ENCODE measurements at regions not wholly inside any gene's neighbourhood (a gene's known extent, or its start where the extent isn't known, plus 50 kb on each side); places are given as distances from the start of the nearest gene placed in this dataset.
A peak's percentile ranks its signal among the peaks of the same experiment; 100 is the strongest.
"Not testable (repeated sequence)": the region's sequence is repeated elsewhere in the genome, so short reads cannot be mapped to it uniquely, and the experiment has no call there.

DNA sequence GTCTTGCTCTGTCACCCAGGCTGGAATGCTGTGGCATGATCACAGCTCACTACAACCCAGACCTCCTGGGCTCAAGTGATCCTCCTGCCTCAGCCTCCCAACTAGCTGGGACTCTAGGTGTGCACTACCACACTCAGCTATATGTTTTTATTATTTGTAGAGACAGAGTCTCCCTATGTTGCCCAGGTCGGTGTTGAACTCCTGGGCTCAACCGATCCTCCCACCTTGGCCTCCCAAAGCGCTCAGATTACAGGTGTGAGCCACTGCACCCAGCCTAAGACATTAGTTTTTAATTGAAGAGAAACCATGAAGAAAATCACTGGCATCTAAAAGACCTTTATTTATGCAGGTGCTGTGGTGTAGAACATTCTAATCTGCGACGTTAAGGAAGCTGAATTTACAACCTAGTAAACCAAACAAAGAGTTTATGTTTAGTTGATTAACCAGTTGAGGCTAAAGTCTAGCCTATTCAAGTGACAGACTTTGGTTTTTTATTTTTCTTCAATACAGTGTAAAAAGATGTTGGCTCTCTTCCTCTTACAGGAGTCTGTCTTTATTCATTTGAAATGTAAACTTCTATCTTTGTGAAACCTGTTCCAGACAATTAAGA lies 52.5 kb upstream of the NBL1 start:
- no peak for DNase-seq

DNA sequence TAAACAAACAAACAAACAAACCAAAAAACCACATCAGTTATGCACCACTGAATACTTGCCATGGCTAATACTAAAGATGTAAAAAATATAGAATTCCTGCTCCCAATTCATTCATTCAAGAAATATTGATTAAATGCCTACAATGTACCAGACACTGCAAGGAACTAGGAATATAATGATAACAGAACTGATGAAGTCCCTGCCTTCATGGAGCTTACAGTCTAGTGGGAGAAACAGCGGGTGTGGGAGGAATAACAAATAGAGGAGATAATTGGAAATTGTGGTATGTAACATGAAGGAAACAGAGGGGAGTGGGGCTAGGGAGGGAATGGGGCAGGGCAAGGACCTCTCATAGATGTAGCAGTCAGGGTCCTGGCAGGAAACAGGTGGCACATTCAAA lies 58.6 kb upstream of the NBL1 start:
- DNase-seq = no peak

DNA sequence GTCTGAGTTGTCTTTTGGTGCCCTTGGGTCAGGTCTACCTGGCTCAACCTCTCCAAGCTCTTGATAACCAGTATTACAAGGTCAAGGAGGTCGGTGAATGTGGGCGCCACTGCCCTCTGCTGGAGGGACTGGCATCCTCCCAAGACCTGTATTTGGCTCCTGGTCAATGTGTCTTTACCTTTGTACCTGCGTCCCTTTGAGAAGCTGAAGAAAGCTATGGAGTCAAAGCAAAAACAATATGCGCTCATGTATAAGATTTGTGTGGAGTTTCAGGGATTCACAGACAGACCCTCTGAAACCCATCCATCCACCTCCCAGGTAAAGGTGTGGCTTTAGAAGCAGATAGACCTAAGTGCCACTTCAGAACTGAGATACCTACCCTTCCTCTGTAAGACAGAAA lies 61.8 kb upstream of the NBL1 start:
- DNase-seq = peak; percentile 77

DNA sequence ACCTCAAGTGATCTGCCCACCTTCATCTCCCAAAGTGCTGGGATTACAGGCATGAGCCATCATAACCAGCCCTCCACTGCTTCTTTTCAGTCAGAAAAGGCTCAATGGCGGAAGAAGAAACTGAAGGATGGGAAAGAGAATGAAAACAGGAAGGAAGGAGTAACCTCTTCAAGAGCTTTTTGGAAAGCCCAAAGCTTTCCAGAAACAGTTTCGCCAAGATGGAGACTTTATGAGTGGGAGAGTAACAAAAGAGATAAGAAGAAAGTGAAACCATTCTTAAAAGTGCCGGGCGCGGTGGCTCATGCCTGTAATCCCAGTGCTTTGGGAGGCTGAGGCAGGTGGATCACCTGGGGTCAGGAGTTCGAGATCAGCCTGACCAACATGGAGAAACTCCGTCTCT lies 62.7 kb upstream of the NBL1 start:
- DNase-seq = no peak

DNA sequence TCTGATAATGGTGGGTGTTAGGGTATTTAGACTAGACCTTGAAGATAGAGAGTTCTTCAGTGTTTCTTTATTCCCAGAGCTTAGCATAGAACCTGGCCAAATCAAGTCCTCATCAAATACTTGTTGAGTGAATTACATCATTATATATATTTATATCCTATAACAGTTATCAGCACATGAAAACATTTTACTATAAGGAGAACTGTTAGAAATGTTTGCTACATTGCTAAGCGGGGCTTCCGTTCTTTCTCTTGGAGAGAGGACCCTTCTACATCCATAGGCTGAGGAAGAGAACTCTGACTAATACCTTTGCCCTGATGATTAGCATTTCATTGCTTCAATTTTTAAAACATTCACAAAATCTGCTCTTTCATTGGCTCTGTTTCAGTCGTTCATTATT lies 66.5 kb upstream of the NBL1 start:
- DNase-seq = no peak

DNA sequence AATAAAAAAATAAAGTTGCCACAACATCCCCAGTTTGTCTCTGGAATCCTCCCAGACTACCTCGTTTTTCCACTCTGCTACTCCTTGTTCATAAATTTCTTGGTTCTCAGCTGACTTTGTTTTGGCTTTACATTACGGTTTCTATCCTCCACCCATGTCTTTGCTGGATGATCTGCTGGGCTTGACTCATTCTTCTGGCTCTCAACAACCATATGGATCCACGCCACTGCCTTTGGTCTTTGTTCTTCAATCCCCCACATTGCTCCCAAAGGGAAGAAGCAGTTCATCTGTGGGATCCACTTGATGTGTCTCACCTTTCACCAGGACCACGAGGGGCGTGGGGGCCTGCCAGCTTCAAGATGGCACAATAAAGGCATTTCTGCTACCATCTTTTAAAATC lies 67.1 kb upstream of the NBL1 start:
- no peak for DNase-seq

DNA sequence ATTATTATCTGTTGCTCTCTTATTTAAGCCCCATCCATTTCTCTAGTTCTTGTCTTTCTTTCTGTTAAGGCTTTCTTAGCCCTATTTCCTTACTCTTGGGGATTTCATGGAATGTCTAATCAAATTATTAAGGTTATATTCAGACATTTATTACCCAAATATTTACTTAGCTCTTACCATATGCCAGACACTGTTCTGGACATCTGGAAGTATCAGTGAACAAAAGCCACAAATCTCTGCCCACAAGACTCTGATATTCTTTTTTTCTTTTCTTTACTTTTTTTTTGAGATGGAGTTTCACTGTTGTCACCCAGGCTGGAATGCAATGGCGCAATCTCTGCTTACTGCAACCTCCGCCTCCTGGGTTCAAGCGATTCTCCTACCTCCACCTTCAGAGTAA lies 74.3 kb upstream of the NBL1 start:
- DNase-seq = no peak

DNA sequence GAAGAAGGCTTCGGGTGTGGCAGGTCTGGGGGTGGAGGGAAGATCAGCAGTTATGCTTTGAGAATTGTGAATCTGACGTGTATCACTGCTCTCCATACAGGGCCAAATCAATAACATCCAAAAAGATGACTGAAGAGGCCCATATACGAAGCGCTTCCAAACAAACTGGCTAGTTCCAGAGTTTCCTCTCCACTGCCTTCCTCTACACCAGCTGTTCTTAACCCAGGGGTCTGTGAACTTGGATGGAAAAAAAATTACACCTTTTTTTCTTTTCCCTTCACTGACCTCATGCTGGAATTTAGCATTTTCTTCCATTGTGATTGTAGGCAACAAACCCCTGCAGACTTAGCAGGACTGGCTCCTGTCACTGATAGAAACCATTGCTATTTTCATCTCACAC lies 77.1 kb upstream of the NBL1 start:
- DNase-seq = no peak

DNA sequence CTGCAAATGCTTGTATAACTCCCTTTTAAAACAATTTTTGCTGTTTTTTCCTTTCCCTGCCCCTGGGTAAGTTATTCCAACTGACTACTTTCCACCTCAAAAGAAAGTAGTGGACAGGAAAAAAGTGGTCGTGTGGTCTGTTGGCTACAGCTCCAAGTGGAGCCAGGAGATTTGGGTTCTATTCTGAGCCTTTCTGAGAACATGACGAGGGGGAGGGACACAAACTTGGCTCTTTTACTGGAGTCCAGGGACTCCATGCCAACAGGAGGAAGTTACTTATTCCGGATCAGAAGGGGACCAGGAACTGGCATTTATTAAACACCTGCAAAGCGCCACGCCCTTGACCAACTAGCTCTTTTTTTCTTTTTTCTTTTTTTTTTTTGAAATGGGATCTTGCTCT lies 79.0 kb upstream of the CAPZB start:
- DNase-seq = no peak

DNA sequence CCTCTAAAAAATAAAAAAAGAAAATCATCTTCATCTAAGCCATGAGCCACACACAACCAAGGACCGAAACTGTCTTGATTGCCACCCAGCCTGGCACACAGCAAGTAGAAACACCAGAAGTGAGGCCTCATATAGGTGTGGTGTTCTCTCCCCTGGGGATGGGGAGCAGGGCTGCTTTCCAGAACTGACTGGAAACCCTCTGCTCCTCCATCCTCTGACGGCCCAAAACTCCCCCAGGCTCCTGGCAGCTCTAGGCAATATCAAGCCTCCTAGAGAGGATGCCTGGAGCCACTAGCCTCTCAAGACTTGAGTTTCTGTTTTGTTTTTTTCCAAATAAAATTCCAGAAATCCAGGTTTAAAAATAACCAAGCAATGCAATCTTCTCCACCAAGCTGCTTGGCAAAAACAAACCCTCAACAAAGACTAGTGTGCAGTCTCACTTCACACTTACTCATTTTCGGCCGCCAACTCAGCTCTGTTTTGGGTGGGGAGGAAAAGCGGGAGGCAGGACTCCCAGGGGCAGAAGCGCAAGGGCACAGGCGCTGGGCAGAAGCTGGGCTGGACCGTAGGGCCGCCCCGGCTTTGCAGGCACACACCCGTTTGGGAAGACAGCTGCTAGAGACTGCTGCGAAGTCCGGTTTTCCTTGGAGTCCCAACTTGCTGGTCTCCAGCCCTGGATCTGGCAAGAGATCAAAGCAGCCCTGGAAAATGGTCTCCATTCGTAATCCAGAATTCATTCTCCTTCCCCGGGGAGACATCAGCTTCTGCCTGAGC lies 78.2 kb upstream of the CAPZB start:
- DNase-seq = no peak

DNA sequence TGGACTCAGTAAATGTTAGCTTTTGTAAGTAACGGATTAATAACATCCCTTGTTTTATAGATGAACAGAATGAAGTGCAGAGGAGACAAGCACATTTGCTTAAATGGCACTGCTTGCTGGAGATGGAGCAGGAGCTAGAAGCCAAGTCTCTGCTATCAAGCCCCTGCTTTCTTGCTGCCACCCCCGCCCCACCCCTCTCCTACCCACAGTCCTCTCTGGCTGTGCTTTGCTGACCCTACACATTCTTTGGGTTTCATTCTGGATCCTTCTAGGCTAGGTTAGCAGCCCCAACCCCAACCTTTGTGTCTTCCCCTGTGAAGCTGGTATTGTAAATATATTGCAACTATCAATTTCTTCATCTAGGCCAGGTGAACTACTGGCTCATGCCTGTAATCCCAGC lies 77.5 kb upstream of the CAPZB start:
- no peak for DNase-seq

DNA sequence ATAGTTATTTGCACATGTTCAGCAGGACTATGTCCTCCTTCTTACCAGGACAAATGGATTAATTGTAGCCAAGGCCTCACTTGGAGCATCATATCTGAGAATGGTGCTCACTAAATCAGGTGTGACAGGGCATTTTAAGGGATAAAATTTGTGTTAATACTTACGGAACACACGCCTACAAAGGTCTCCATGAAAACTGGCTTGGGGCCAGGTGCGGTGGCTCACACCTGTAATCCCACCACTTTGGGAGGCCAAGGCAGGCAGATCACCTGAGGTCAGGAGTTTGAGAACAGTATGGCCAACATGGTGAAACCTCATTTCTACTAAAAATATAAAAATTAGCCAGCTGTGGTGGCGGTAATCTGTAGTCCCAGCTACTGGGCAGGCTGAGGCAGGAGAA lies 75.1 kb upstream of the CAPZB start:
- DNase-seq = no peak

DNA sequence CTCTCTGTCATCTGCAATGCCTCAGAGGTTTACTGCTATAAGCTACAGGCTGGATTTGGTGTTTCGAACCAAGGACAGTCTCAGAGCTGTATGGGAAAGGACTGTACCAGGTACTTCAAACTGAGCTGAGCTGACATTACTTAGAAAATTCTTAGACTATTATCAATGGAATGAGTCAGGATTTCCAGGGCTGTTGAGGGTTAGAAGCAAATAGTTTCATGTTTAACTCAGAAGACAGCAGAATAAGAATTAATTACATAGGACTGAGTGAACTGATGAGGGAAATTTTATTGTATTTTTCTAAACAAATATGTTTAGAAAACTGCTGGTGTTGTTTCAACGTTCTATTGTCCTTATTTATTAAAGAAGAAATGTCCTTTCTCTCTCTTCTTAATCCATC lies 74.3 kb upstream of the CAPZB start:
- no peak for DNase-seq

DNA sequence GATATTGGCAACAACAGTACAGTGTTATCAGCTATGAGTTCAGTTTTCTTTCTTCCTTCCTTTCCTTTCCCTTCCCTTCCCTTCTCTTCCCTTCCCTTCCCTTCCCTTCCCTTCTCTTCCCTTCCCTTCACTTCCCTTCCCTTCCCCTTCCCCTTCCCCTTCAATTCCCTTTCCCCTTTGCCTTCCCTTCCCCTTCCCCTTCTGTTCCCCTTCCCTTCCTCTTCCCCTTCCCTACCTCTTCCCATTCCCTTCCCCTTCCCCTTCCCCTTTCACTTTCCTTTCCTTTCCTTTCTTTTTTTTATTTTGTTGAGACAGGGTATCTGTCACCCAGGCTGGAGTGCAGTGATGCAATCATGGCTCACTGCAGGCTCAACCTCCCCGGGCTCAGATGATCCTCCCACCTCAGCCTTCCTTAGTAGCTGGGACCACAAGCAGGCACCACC lies 72.3 kb upstream of the CAPZB start:
- no peak for DNase-seq

DNA sequence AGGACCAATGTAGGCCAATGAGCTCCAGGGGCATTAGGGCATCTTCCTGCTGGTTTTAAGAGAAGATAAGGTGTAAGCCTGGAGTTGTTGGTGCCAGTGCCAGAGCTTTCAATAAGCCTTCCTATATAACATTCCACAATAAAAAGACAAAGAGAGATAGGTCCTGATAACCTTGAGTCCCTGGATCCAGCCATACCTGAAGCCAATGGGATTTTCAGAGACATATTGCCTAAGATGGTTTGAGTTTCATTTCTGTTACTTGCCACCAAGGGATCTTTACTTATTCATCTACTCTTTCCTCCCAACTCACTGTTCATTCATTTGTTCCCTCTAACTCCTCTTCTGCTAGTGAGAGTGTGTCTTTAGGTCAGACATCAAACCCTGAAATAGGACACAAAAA lies 68.8 kb upstream of the CAPZB start:
- no peak for DNase-seq

DNA sequence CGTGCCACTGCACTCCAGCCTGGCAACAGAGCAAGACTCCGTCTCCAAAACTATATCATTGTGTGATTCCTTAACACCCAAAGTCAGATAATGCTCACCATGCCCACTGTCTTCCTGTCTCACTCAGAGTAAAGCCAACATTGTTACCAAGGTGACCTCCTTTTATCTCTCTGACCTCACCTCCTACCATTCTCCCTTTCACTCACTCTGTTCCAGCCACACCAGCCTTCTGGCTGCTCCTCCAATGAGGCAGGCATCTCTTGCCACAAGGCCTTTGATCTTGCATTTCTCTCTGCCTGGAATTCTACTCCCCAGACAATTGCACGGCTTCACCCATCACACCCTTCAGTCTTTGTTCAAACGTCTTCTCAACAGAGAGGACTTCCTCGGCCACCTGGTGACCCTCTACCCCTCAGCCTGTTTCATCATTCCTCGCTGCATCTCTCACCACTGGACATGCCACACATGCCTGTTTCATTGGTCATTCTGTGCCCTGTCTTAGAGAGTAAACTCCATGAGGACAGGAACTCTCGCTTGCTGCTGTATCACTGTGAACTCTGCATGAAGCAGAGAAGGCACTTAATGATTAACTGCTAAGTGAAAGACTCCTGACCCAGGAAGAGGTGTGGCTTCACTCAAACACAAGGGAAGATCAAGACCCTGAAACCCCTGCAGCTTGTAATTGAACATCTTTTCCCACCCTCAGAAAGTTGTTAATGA lies 67.1 kb upstream of the CAPZB start:
- DNase-seq = no peak

DNA sequence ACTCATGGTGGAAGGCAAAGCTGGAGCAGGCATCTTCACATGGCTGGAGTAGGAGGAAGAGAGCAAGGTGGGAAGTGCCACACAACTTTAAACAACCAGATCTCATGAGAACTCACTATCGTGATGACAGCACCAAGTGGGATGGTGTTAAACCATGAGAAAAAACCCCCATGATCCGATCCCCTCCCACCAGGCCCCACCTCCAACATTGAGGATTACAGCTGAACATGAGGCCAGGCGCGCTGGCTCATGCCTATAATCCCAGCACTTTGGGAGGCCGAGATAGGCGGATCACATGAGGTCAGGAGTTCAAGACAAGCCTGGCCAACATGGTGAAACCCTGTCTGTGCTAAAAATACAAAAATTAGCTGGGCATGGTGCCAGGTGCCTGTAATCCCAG lies 66.5 kb upstream of the CAPZB start:
- DNase-seq = not testable (repeated sequence)

DNA sequence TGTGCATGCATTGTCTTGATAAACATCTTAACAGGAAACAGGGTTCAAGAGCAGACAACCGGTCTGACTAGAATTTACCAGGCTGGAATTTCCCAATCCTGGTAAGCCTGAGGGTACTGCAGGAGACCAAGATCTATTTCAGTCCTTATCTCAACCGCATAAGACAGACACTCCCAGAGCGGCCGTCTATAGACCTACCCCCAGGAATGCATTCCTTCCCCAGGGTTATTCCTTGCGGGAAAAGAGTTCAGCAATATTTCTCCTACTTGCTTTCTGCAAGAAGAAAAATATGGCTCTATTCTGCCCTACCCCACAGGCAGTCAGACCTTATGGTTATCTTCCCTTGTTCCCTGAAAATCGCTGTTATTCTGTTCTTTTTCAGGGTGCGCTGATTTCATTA lies 65.1 kb upstream of the CAPZB start:
- not testable (repeated sequence) for DNase-seq

DNA sequence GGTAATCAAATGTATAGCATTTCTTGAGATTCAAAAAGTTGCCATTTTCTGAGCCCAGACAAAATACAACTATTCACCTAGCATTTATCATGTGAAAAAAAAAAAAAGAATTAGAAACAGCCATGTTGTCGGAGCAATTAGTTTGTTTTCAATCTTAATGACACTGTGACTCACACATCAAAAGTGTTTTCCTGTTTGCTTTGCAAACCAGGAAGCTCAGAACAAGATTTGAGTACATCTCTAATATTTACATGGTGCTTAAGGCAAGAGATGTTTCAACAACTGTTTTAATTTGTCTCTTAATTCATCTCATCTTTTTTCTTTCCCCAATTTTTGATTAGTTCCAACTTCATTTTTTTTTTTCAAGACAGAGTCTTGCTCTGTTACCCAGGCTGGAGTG lies 62.5 kb upstream of the CAPZB start:
- no peak for DNase-seq

DNA sequence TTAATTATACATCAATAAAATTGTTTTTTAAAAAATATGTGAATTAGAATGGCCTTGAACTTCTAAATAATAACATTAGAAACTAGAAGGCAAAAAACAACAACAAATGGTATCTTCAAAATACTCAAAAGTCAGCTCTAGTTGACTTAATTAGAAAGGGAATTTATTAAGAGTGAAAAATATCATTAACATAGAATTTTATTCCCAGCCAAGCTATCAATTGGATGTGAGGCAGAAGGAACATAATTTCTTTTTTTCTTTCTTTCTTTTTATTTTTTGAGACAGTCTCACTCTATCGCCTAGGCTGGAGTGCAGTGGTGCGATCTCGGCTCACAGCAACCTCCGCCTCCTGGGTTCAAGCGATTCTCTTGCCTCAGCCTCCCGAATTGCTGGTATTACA lies 51.2 kb upstream of the CAPZB start:
- DNase-seq = no peak

DNA sequence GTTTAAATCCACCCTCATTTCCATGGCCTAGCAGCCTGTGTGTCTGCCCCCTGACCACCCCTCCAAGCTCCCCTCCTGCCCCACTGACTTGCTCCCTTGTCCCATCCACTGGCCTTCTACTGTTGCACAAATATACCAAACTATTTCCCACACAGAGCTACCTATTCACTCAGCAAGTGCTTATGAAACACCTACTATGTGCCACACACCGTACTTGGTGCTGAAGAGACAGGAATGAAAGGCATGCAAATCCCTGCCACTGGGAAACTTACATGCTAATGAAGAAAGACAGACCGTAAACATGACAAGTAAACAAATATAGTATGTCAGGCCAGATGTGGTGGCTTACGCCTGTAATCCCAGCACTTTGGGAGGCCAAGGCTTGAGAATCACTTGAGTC lies 49.9 kb upstream of the CAPZB start:
- DNase-seq = no peak
